ENCODE measurements at regions not wholly inside any gene's neighbourhood (a gene's known extent, or its start where the extent isn't known, plus 50 kb on each side); places are given as distances from the start of the nearest gene placed in this dataset.
A peak's percentile ranks its signal among the peaks of the same experiment; 100 is the strongest.

- no peaks in the 10 kb centered on the region for H3K4me1 ChIP-seq (ENCODE audit: control insufficient read depth in 2 of 3, insufficient read depth in 2 of 3, low read depth in 1 of 3, low read length in 3 of 3)
- TF ChIP-seq, protein P1, sequence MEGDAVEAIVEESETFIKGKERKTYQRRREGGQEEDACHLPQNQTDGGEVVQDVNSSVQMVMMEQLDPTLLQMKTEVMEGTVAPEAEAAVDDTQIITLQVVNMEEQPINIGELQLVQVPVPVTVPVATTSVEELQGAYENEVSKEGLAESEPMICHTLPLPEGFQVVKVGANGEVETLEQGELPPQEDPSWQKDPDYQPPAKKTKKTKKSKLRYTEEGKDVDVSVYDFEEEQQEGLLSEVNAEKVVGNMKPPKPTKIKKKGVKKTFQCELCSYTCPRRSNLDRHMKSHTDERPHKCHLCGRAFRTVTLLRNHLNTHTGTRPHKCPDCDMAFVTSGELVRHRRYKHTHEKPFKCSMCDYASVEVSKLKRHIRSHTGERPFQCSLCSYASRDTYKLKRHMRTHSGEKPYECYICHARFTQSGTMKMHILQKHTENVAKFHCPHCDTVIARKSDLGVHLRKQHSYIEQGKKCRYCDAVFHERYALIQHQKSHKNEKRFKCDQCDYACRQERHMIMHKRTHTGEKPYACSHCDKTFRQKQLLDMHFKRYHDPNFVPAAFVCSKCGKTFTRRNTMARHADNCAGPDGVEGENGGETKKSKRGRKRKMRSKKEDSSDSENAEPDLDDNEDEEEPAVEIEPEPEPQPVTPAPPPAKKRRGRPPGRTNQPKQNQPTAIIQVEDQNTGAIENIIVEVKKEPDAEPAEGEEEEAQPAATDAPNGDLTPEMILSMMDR (IDR thresholded peaks at IDR 0.05; ENCODE audit: borderline replicate concordance, extremely low read depth, insufficient read depth): no peak
- no peaks in the 10 kb centered on the region for H3K36me3 ChIP-seq (ENCODE audit: control insufficient read depth in 2 of 3, insufficient read depth in 3 of 3, low read length in 3 of 3)
Measured at GRCh38 chr12:13680916-13681315, 300.5 kb downstream of the GRIN2B start.

DNA sequence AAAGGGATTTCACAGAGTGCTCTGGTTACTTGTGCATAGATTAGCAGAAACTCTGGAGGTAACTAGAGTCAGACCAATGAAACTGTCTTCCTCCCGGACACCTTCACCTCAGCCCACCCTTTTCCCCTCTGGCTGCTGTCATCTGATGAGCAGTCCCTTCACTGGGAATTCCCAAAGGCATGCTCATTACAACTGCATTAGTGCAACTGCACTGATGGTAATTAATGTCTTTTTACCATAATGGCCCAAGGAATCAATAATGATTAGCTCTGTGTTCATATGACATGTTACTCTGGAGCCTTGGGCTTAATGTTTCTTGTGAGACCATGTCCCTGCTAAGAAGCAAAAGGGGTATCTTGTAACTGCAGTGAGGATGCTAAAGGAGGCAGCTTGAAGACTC is 304.5 kb downstream of the GRIN2B start:
- no peaks in the 10 kb centered on the region for H3K9me3 ChIP-seq (ENCODE audit: control insufficient read depth in 2 of 3, insufficient read depth in 1 of 3, low read length in 3 of 3)
- intact Hi-C loops (cut with DNase I): no loop called here
- TF ChIP-seq, protein P1 (IDR thresholded peaks at IDR 0.05; ENCODE audit: borderline replicate concordance, extremely low read depth, insufficient read depth): no peak
- no peak for FAIRE-seq
- no peak for DNase-seq
- no peaks in the 10 kb centered on the region for H3K27me3 ChIP-seq (ENCODE audit: control insufficient read depth, insufficient read depth, low read length)
- H3K9ac ChIP-seq (ENCODE audit: low read length in 3 of 3): no peak overlapping the region
- no peak overlapping the region for H3K27ac ChIP-seq (ENCODE audit: low read depth in 2 of 2, low read length in 2 of 2)
- no peak overlapping the region for H3K4me3 ChIP-seq (ENCODE audit: low read length in 3 of 3)
- H3K4me1 ChIP-seq (ENCODE audit: control insufficient read depth in 2 of 3, insufficient read depth in 2 of 3, low read depth in 1 of 3, low read length in 3 of 3): no peaks in the 10 kb centered on the region
- H3K36me3 ChIP-seq (ENCODE audit: control insufficient read depth in 2 of 3, insufficient read depth in 3 of 3, low read length in 3 of 3): no peaks in the 10 kb centered on the region

More at GRCh38 chr12:13680916-13681315, 300.5 kb downstream of the GRIN2B start:
- no peak for FAIRE-seq
- Histone ChIP-seq H3K9ac (ENCODE audit: low read length in 3 of 3) (no peak overlapping the region), H3K27me3 (ENCODE audit: control insufficient read depth, insufficient read depth, low read length) (no peaks in the 10 kb centered on the region), H3K27ac (ENCODE audit: low read depth in 2 of 2, low read length in 2 of 2) (no peak overlapping the region), H3K9me3 (ENCODE audit: control insufficient read depth in 2 of 3, insufficient read depth in 1 of 3, low read length in 3 of 3) (no peaks in the 10 kb centered on the region), H3K4me3 (ENCODE audit: low read length in 3 of 3) (no peak overlapping the region)
- intact Hi-C loops (cut with DNase I): no loop called here
- DNase-seq: peak in 1 of 5 donors; percentile 49

- no peaks in the 10 kb centered on the region for H3K4me1 ChIP-seq (ENCODE audit: control insufficient read depth in 2 of 3, insufficient read depth in 2 of 3, low read depth in 1 of 3, low read length in 3 of 3)
- H3K4me3 ChIP-seq (ENCODE audit: low read length in 3 of 3): no peak overlapping the region
- H3K27ac ChIP-seq (ENCODE audit: low read depth in 2 of 2, low read length in 2 of 2): no peak overlapping the region
- H3K27me3 ChIP-seq (ENCODE audit: control insufficient read depth, insufficient read depth, low read length): no peaks in the 10 kb centered on the region
- intact Hi-C loops (cut with DNase I): no loop called here
- no peak overlapping the region for H3K9ac ChIP-seq (ENCODE audit: low read length in 3 of 3)
- TF ChIP-seq, protein P1 (IDR thresholded peaks at IDR 0.05; ENCODE audit: borderline replicate concordance, extremely low read depth, insufficient read depth): no peak
- FAIRE-seq: no peak
- DNase-seq: peak in 1 of 5 donors; percentile 13
- no peaks in the 10 kb centered on the region for H3K9me3 ChIP-seq (ENCODE audit: control insufficient read depth in 2 of 3, insufficient read depth in 1 of 3, low read length in 3 of 3)
- no peaks in the 10 kb centered on the region for H3K36me3 ChIP-seq (ENCODE audit: control insufficient read depth in 2 of 3, insufficient read depth in 3 of 3, low read length in 3 of 3)
Measured at GRCh38 chr12:13670285-13670866, 311.0 kb downstream of the GRIN2B start.

GRCh38 chr12:13668880-13669279 is 312.5 kb downstream of the GRIN2B start:
- no peak overlapping the region for H3K9ac ChIP-seq (ENCODE audit: low read length in 3 of 3)
- no peaks in the 10 kb centered on the region for H3K27me3 ChIP-seq (ENCODE audit: control insufficient read depth, insufficient read depth, low read length)
- no peak overlapping the region for H3K27ac ChIP-seq (ENCODE audit: low read depth in 2 of 2, low read length in 2 of 2)
- no peaks in the 10 kb centered on the region for H3K36me3 ChIP-seq (ENCODE audit: control insufficient read depth in 2 of 3, insufficient read depth in 3 of 3, low read length in 3 of 3)
- H3K4me1 ChIP-seq (ENCODE audit: control insufficient read depth in 2 of 3, insufficient read depth in 2 of 3, low read depth in 1 of 3, low read length in 3 of 3): no peaks in the 10 kb centered on the region
- no peaks in the 10 kb centered on the region for H3K9me3 ChIP-seq (ENCODE audit: control insufficient read depth in 2 of 3, insufficient read depth in 1 of 3, low read length in 3 of 3)
- no peak for DNase-seq
- intact Hi-C loops (cut with DNase I): no loop called here
- TF ChIP-seq, protein P1 (IDR thresholded peaks at IDR 0.05; ENCODE audit: borderline replicate concordance, extremely low read depth, insufficient read depth): no peak
- no peak overlapping the region for H3K4me3 ChIP-seq (ENCODE audit: low read length in 3 of 3)
- no peak for FAIRE-seq
